IPS DF 19.7 (cell line): ENCODE measurements at regions not wholly inside any gene's neighbourhood (a gene's known extent, or its start where the extent isn't known, plus 50 kb on each side); places are given as distances from the start of the nearest gene placed in this dataset.

Experiments
- DNase-seq: peaks from one replicate; pipeline ENCODE4 v3.0.0-alpha.2; 2013; ENCODE audit warnings: low read depth, low spot score

GRCh38 chr11:116478205-116478604 lies 294.6 kb downstream of the BUD13 start:
- no peak for DNase-seq

- DNase-seq = no peak
These were observed 298.9 kb downstream of the BUD13 start for GRCh38 chr11:116473790-116474346.

- DNase-seq = no peak
These were observed 299.5 kb downstream of the BUD13 start for GRCh38 chr11:116473206-116473769.

- DNase-seq = no peak
These were observed 300.1 kb downstream of the BUD13 start for GRCh38 chr11:116472651-116473050.

DNA sequence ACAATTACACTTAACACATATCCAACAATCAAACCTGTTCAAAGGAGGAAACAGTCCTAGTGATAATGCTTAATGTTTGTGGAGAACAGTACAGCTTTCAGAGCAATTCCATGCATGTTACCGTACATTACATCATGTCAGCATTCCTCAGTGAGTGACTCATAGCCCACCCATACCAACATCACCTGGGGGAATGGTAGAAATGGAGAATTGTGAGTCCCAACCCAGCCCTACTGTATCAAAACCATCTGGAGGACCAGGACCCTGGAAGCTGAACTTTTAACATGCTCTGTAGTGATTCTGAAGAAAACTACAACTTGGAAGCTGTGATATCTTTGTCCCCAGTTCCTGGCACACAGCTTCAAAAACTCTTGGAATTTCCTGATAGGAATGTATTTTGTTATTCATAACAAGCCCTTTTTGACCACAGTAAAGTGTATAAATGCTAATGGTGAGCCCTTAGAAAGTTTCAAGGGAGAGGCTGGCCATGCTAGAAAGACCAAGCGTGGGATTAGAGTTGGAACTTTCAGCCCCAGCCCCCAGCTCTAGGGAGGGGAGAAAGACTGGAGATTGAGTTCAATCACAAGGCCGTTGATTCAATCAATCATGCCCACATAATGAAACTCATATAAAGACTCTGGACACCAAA lies 301.1 kb downstream of the BUD13 start:
- no peak for DNase-seq

GRCh38 chr11:116468699-116469098 lies 304.1 kb downstream of the BUD13 start:
- DNase-seq = no peak

- no peak for DNase-seq
These were observed 305.0 kb downstream of the BUD13 start for GRCh38 chr11:116467823-116468222.

- no peak for DNase-seq
These were observed 306.0 kb downstream of the BUD13 start for GRCh38 chr11:116466801-116467200.

- no peak for DNase-seq
These were observed 306.6 kb downstream of the BUD13 start for GRCh38 chr11:116466191-116466590.

DNA sequence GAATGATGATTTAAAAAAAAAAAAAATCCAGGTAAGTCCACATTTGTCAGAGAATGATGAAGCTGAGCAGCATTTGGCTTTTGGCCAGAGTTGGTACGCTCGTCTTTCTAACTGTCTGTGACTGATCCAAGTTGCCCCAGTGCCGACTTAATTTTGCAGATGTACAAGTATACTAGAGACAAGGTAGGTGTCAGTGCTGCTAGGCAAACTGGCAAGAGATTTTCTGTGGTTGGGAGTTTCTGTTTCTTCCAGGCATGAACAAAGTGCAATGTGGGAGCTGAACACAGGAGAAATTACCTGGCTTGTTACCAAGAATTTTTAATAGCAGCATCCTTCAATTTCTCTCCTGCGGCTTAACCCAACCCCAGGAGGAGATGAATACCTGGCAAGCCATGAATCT lies 307.7 kb downstream of the BUD13 start:
- no peak for DNase-seq

DNA sequence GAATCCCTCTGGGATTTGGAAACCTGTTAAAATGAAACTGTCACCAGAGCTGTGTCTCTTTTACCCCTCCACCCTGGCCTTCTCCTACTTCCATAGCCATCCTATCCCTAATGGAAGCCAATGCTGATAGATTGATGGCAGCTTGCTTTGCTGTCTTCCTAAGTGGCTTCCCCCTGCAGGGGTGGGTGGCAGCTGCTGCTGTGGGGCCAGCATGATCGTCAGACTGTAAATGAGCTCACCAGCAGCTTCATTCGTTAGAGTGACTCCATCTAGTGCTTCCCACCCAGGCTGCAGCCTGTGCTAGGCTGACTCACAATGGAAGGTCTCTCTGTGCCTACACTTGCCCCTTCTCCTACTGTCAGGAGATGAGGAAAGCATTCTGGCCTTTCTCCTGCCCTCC lies 311.0 kb downstream of the BUD13 start:
- no peak for DNase-seq

DNA sequence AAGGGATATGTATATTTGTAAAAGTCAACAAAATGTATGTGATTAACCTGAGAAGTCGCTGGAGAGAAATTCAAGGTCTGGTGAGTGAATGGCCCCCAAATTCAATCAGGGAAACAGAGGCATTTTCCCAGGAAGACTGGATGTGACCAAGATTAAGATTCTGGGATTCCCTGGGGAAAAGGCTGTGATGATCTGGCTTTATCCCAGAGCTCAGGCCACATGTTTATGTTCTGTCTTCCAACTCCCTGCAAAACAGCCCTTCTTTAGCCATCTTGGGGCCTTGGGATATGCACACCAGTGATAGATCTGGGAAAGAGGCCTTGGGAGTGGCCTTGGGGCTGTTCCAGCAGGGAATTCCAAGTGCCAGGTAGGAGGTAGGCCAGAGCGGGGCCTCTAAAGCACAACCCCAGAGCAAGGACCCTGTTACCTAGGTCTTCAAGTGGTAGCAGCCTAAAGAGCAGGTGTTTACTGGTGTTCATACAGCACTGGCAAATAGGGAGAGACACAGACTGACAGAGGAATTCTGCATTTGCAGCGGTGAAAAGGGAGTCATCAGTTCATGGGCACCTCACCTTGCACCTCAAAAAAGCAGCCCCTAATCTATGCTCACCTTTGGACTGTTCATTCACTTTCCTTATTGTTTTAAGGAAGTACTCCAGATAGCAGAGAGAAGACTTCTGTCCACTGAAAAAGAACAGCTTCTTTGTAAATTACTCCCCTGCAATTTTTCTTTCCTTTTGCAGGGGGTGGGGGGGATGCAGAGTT lies 312.4 kb downstream of the BUD13 start:
- DNase-seq = no peak

GRCh38 chr11:116459185-116460045 lies 313.4 kb downstream of the BUD13 start:
- no peak for DNase-seq

GRCh38 chr11:116458546-116458945 lies 314.2 kb downstream of the BUD13 start:
- no peak for DNase-seq

GRCh38 chr11:116457336-116458007 lies 315.3 kb downstream of the BUD13 start:
- no peak for DNase-seq

GRCh38 chr11:116454951-116455350 lies 317.8 kb downstream of the BUD13 start:
- no peak for DNase-seq

GRCh38 chr11:116454020-116454645 lies 318.7 kb downstream of the BUD13 start:
- DNase-seq = no peak

GRCh38 chr11:116452461-116452860 lies 320.3 kb downstream of the BUD13 start:
- DNase-seq = no peak

DNA sequence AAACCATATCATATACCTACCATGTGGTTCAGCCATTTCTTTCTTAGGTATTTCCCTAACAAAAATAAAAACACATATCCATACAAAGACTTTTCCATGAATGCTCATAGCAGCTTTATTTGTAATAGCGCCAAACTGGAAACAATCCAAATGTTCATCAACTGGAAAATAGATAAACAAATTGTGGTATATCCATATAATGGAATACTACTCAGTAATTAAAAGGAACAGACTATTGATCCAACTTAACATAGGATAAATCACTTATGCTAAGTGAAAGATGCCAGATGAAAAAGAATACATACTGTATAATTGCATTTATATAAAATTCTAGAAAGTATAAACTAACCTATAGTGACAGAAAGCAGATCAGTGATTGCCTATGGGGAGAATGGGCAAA lies 323.3 kb downstream of the BUD13 start:
- no peak for DNase-seq

DNA sequence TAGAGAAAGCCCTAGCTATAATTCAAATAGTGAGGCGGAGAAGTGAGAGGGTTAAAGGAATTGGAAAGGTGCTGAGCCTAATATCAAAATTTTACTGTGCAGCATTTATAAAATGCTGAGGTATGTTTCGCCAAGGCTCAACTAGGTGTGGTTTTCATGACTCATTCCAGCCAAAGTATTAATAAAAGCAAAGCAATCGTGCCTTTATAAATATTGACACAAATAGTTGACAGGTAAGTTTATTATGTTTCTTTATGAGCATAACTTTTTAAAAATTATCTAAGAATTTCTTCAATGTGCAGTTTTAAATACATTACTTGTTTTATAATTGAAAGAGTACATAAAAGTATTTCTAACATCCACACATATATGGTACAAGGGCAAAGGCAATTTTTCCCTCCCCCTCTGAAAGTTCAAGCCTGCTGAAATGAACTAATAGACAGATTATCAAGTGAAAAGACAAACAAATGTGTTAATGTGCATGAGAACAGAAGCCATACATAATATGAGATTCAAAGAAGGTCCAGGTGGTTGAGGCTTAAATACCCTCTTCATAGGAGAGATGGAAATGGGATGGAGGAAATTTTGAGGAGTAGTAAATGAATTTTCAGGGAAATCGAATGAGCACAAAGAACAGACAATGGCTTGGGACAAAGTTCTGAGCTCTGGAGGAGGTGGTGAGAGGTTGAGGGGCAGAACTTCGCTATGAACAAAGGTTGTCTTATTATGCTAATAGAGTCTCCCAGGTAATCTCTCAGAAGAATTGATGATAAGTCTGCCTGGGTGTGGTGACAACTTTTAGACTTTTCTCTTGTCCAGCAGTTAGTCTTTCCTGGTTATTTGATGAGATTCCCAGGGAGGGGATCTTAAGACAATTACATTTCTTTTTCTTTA lies 326.5 kb downstream of the BUD13 start:
- DNase-seq = no peak
